OCI-LY7 (cell line): ENCODE measurements at regions not wholly inside any gene's neighbourhood (a gene's known extent, or its start where the extent isn't known, plus 50 kb on each side); places are given as distances from the start of the nearest gene placed in this dataset.

Source experiments
- CTCF ChIP-seq: fragments of 200-600 bp; sonication (generic); conservative IDR thresholded peaks from 2 replicates; pipeline ENCODE4 v1.5.1; 2014; ENCODE audit warnings: mild to moderate bottlenecking, antibody characterized with exemption, low read length, moderate library complexity, mixed read lengths
- EZH2phosphoT487 ChIP-seq: fragments of 200-600 bp; sonication (generic); IDR thresholded peaks from 2 replicates; pipeline ENCODE4 v1.6.1; 2018; ENCODE audit warnings: low read depth, borderline replicate concordance, mild to moderate bottlenecking, mixed run types, antibody characterized with exemption, low read length, moderate library complexity, mixed read lengths

GRCh38 chr21:28018741-28019669 lies 973.7 kb downstream of the LTN1 start:
- TF ChIP-seq CTCF (no peak), EZH2phosphoT487 (no peak)
